HCT116 (cell line): ENCODE measurements at regions not wholly inside any gene's neighbourhood (a gene's known extent, or its start where the extent isn't known, plus 50 kb on each side); places are given as distances from the start of the nearest gene placed in this dataset.

ENCODE experiments used
- ATAC-seq: fragments of 200-7000 bp; cut with Tn5 transposase; 2 replicates; pipeline ENCODE4 v1.9.1; 2020; ENCODE audit warnings: mild to moderate bottlenecking, moderate library complexity
- BruUV-seq: library from RNA; stranded (reverse); fragments of 400-500 nt; replicated peaks from 2 replicates; lab custom pipeline; 2021; lab: Mats Ljungman, UMichigan
- CTCF ChIA-PET: fragments of 300-600 bp; sonication (Branson Sonifier 250); formaldehyde crosslinking; loops from one replicate; lab custom pipeline; 2021; ENCODE audit warnings: antibody characterized with exemption; lab: Charles Lee
- POLR2A ChIA-PET: fragments of 300-600, 350-600 bp; sonication (Branson Sonifier 250); formaldehyde crosslinking; loops from one replicate; lab custom pipeline; 2021; ENCODE audit warnings: antibody characterized with exemption; lab: Charles Lee
- RAD21 ChIA-PET, 2 experiments: fragments of 300-600 bp; sonication (Branson Sonifier 250); formaldehyde crosslinking; loops; one replicate each; lab custom pipeline; 2023; ENCODE audit warnings: low total read pairs in 2 of 2; ENCODE audit not compliant: uncharacterized antibody in 2 of 2, unreplicated experiment in 2 of 2, low non-redundant PET in 1 of 2; lab: Charles Lee
- DNase-seq: peaks from one replicate; pipeline ENCODE4 v3.0.0-alpha.2; 2010; ENCODE audit warnings: low read depth, low spot score
- H2AFZ ChIP-seq: fragments of 200-600 bp; shearing (Covaris generic), sonication (generic); 2 replicates; pipeline ENCODE4 v1.6.1; 2017; ENCODE audit warnings: low read depth, mixed run types, mixed read lengths, antibody characterized with exemption, low read length; ENCODE audit not compliant: poor library complexity, severe bottlenecking
- H3K27ac ChIP-seq: 2 replicates; pipeline ENCODE4 v1.5.1; 2012; ENCODE audit warnings: low read depth, low read length
- H3K27me3 ChIP-seq: fragments of 200-600 bp; sonication (generic); 2 replicates; pipeline ENCODE4 v1.6.1; 2016; ENCODE audit warnings: mixed run types, low read length, mixed read lengths; ENCODE audit not compliant: insufficient read depth
- H3K36me3 ChIP-seq, 2 experiments: fragments of 200-500 bp in 1 of 2; fragments of 200-600 bp in 1 of 2; sonication (Bioruptor generic) in 1 of 2; sonication (generic) in 1 of 2; 2 replicates each; pipeline versions ENCODE4 v1.5.1 to v1.6.1; 2014 to 2016; ENCODE audit warnings: low read length in 2 of 2, inconsistent platforms in 1 of 2, mixed read lengths in 1 of 2, mixed run types in 1 of 2; ENCODE audit not compliant: insufficient read depth in 2 of 2, control insufficient read depth in 1 of 2
- H3K4me1 ChIP-seq, 2 experiments: fragments of 200-600 bp in 1 of 2; sonication (generic) in 1 of 2; 2 replicates each; pipeline versions ENCODE4 v1.5.1 to v1.6.1; 2012 to 2017; ENCODE audit warnings: low read length in 2 of 2, inconsistent platforms in 1 of 2, mild to moderate bottlenecking in 1 of 2, mixed read lengths in 1 of 2, mixed run types in 1 of 2, moderate library complexity in 1 of 2; ENCODE audit not compliant: insufficient read depth in 2 of 2, control insufficient read depth in 1 of 2
- H3K4me2 ChIP-seq: fragments of 200-600 bp; sonication (generic); 2 replicates; pipeline ENCODE4 v1.6.1; 2017; ENCODE audit warnings: mixed run types, low read length, mixed read lengths
- H3K4me3 ChIP-seq, 2 experiments: fragments of 200-600 bp in 1 of 2; sonication (generic) in 1 of 2; replicated peaks in 1 of 2; 2 replicates each; pipeline ENCODE4 v1.5.1; 2011 to 2016; ENCODE audit warnings: low read length in 2 of 2, control low read depth in 1 of 2, low read depth in 1 of 2, mild to moderate bottlenecking in 1 of 2, mixed read lengths in 1 of 2, mixed run types in 1 of 2
- H3K79me2 ChIP-seq: fragments of 200-600 bp; sonication (generic); 2 replicates; pipeline ENCODE4 v1.6.1; 2017; ENCODE audit warnings: mild to moderate bottlenecking, mixed run types, low read length, moderate library complexity, mixed read lengths; ENCODE audit not compliant: insufficient read depth
- H3K9ac ChIP-seq: fragments of 200-600 bp; sonication (generic); 2 replicates; pipeline ENCODE4 v1.6.1; 2016; ENCODE audit warnings: low read length, mixed read lengths
- H3K9me2 ChIP-seq: fragments of 200-600 bp; sonication (generic), shearing (Covaris generic); 2 replicates; pipeline ENCODE4 v1.6.1; 2017; ENCODE audit warnings: mixed run types, mild to moderate bottlenecking, moderate library complexity; ENCODE audit not compliant: insufficient read depth
- H3K9me3 ChIP-seq, 2 experiments: fragments of 200-500 bp in 1 of 2; fragments of 200-600 bp in 1 of 2; sonication (Bioruptor generic) in 1 of 2; sonication (generic) in 1 of 2; 2 replicates each; pipeline ENCODE4 v1.6.1; 2014 to 2017; ENCODE audit warnings: low read length in 2 of 2, mixed read lengths in 2 of 2, inconsistent platforms in 1 of 2, low read depth in 1 of 2, mild to moderate bottlenecking in 1 of 2, mixed run types in 1 of 2, moderate library complexity in 1 of 2; ENCODE audit not compliant: control insufficient read depth in 1 of 2, insufficient read depth in 1 of 2
- H4K20me1 ChIP-seq: fragments of 200-600 bp; sonication (generic), shearing (Covaris generic); 2 replicates; pipeline ENCODE4 v1.6.1; 2017; ENCODE audit warnings: mixed run types, mild to moderate bottlenecking, moderate library complexity; ENCODE audit not compliant: insufficient read depth
- CBX3 ChIP-seq: IDR thresholded peaks from 2 replicates; pipeline ENCODE4 v1.6.1; 2012; ENCODE audit warnings: low read depth
- CEBPB ChIP-seq: IDR thresholded peaks from 2 replicates; pipeline ENCODE4 v1.6.1; 2012; ENCODE audit warnings: low read depth
- CTCF ChIP-seq, 3 experiments: fragments of 200-600 bp in 1 of 3; sonication (generic) in 1 of 3; IDR thresholded peaks in 2 of 3; conservative IDR thresholded peaks in 1 of 3; 2 replicates each; pipeline ENCODE4 v1.5.1; 2012 to 2017; ENCODE audit warnings: low read depth in 2 of 3, low read length in 2 of 3, antibody characterized with exemption in 1 of 3, borderline replicate concordance in 1 of 3, control low read depth in 1 of 3, mild to moderate bottlenecking in 1 of 3, mixed read lengths in 1 of 3, mixed run types in 1 of 3, moderate library complexity in 1 of 3; ENCODE audit not compliant: insufficient read depth in 1 of 3
- EGR1 ChIP-seq: IDR thresholded peaks from 2 replicates; pipeline ENCODE4 v1.6.1; 2012; ENCODE audit warnings: low read depth
- EZH2 ChIP-seq: fragments of 200-600 bp; sonication (generic); IDR thresholded peaks from 2 replicates; pipeline ENCODE4 v1.6.1; 2017; ENCODE audit warnings: antibody characterized with exemption, mixed run types
- EZH2phosphoT487 ChIP-seq: fragments of 200-600 bp; IDR thresholded peaks from 2 replicates; pipeline ENCODE4 v1.6.1; 2018; ENCODE audit warnings: antibody characterized with exemption, borderline replicate concordance
- FOSL1 ChIP-seq: IDR thresholded peaks from 2 replicates; pipeline ENCODE4 v1.6.1; 2012; ENCODE audit warnings: low read depth
- JUND ChIP-seq: IDR thresholded peaks from 2 replicates; pipeline ENCODE4 v1.6.1; 2012
- POLR2A ChIP-seq: IDR thresholded peaks from 2 replicates; pipeline ENCODE4 v1.7.0; 2011; ENCODE audit warnings: borderline replicate concordance; ENCODE audit not compliant: insufficient read depth, insufficient read length; ENCODE audit errors: extremely low read depth
- RAD21 ChIP-seq: IDR thresholded peaks from 2 replicates; pipeline ENCODE4 v1.6.1; 2012; ENCODE audit warnings: low read depth, mild to moderate bottlenecking
- SIN3A ChIP-seq: IDR thresholded peaks from 2 replicates; pipeline ENCODE4 v1.6.1; 2012; ENCODE audit warnings: low read depth
- SP1 ChIP-seq: IDR thresholded peaks from 2 replicates; pipeline ENCODE4 v1.6.1; 2012; ENCODE audit warnings: low read depth
- SRF ChIP-seq: IDR thresholded peaks from 2 replicates; pipeline ENCODE4 v1.6.1; 2012; ENCODE audit warnings: low read depth
- TCF7L2 ChIP-seq: IDR thresholded peaks from 2 replicates; pipeline ENCODE4 v1.7.0; 2011; ENCODE audit warnings: borderline replicate concordance, inconsistent platforms; ENCODE audit not compliant: insufficient read depth, insufficient read length; ENCODE audit errors: extremely low read depth
- YY1 ChIP-seq: IDR thresholded peaks from 2 replicates; pipeline ENCODE4 v1.6.1; 2011; ENCODE audit warnings: low read length, low read depth, moderate library complexity, mild to moderate bottlenecking; ENCODE audit not compliant: insufficient replicate concordance; ENCODE audit errors: extremely low read depth
- ZNF274 ChIP-seq: fragments of 200-500 bp; sonication (Bioruptor generic); IDR thresholded peaks from 2 replicates; pipeline ENCODE4 v1.6.1; 2014; ENCODE audit warnings: mild to moderate bottlenecking, low read depth, low read length, inconsistent platforms
- intact Hi-C: fragments of 100-400 bp; cut with micrococcal nuclease; formaldehyde crosslinking; loops from 2 replicates; pipeline ENCODE4 v1.10.0; 2022
- TF ChIP-seq, protein P1 (sequence below): IDR thresholded peaks from 2 replicates; pipeline ENCODE4 v1.6.1; 2012
- TF ChIP-seq, protein P2 (sequence below): IDR thresholded peaks from 2 replicates; pipeline ENCODE4 v1.6.1; 2012
- TF ChIP-seq, protein P3 (sequence below): IDR thresholded peaks from 2 replicates; pipeline ENCODE4 v1.6.1; 2012; ENCODE audit warnings: low read depth
- TF ChIP-seq, protein P4 (sequence below): IDR thresholded peaks from 2 replicates; pipeline ENCODE4 v1.6.1; 2011; ENCODE audit warnings: mild to moderate bottlenecking, low read length, moderate library complexity; ENCODE audit not compliant: insufficient replicate concordance; ENCODE audit errors: extremely low read depth

GRCh38 chr2:81093031-81093430 lies 788.5 kb upstream of the LRRTM1 start:
- TF ChIP-seq, protein P1, sequence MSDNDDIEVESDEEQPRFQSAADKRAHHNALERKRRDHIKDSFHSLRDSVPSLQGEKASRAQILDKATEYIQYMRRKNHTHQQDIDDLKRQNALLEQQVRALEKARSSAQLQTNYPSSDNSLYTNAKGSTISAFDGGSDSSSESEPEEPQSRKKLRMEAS: no peak
- TF ChIP-seq SIN3A (no peak), YY1 (no peak), SRF (no peak), POLR2A (no peak), TCF7L2 (no peak), EGR1 (no peak), CTCF (IDR thresholded peaks at IDR 0.05 in 2 of 3, conservative IDR thresholded peaks at IDR 0.05 in 1 of 3; ENCODE audit: borderline replicate concordance in 1 of 3, insufficient read depth in 1 of 3, low read depth in 2 of 3, low read length in 2 of 3) (no peak), EZH2 (no peak), CEBPB (no peak), RAD21 (no peak), CBX3 (no peak), ZNF274 (no peak), SP1 (no peak), EZH2phosphoT487 (no peak), JUND (no peak), FOSL1 (no peak)
- TF ChIP-seq, protein P2, sequence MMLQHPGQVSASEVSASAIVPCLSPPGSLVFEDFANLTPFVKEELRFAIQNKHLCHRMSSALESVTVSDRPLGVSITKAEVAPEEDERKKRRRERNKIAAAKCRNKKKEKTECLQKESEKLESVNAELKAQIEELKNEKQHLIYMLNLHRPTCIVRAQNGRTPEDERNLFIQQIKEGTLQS: no peak
- TF ChIP-seq, protein P3, sequence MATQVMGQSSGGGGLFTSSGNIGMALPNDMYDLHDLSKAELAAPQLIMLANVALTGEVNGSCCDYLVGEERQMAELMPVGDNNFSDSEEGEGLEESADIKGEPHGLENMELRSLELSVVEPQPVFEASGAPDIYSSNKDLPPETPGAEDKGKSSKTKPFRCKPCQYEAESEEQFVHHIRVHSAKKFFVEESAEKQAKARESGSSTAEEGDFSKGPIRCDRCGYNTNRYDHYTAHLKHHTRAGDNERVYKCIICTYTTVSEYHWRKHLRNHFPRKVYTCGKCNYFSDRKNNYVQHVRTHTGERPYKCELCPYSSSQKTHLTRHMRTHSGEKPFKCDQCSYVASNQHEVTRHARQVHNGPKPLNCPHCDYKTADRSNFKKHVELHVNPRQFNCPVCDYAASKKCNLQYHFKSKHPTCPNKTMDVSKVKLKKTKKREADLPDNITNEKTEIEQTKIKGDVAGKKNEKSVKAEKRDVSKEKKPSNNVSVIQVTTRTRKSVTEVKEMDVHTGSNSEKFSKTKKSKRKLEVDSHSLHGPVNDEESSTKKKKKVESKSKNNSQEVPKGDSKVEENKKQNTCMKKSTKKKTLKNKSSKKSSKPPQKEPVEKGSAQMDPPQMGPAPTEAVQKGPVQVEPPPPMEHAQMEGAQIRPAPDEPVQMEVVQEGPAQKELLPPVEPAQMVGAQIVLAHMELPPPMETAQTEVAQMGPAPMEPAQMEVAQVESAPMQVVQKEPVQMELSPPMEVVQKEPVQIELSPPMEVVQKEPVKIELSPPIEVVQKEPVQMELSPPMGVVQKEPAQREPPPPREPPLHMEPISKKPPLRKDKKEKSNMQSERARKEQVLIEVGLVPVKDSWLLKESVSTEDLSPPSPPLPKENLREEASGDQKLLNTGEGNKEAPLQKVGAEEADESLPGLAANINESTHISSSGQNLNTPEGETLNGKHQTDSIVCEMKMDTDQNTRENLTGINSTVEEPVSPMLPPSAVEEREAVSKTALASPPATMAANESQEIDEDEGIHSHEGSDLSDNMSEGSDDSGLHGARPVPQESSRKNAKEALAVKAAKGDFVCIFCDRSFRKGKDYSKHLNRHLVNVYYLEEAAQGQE: no peak
- TF ChIP-seq, protein P4, sequence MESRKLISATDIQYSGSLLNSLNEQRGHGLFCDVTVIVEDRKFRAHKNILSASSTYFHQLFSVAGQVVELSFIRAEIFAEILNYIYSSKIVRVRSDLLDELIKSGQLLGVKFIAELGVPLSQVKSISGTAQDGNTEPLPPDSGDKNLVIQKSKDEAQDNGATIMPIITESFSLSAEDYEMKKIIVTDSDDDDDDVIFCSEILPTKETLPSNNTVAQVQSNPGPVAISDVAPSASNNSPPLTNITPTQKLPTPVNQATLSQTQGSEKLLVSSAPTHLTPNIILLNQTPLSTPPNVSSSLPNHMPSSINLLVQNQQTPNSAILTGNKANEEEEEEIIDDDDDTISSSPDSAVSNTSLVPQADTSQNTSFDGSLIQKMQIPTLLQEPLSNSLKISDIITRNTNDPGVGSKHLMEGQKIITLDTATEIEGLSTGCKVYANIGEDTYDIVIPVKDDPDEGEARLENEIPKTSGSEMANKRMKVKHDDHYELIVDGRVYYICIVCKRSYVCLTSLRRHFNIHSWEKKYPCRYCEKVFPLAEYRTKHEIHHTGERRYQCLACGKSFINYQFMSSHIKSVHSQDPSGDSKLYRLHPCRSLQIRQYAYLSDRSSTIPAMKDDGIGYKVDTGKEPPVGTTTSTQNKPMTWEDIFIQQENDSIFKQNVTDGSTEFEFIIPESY: no peak
- Histone ChIP-seq H3K4me2 (no peak overlapping the region), H3K27me3 (no peaks in the 10 kb centered on the region), H3K27ac (no peak overlapping the region), H3K79me2 (no peaks in the 10 kb centered on the region), H3K9me2 (no peaks in the 10 kb centered on the region), H2AFZ (no peak overlapping the region), H3K36me3 (no peaks in the 10 kb centered on the region), H3K4me1 (no peaks in the 10 kb centered on the region), H3K9ac (no peak overlapping the region), H4K20me1 (no peaks in the 10 kb centered on the region), H3K9me3 (no peaks in the 10 kb centered on the region), H3K4me3 (no peak overlapping the region)
- intact Hi-C loops: no loop called here
- CTCF ChIA-PET: no interaction called here
- POLR2A ChIA-PET: no interaction called here
- RAD21 ChIA-PET: no interaction called here
- DNase-seq (no peak), ATAC-seq (no peak)
- BruUV-seq: no TSS peak
